HG02981 (cell line): ENCODE measurements at regions not wholly inside any gene's neighbourhood (a gene's known extent, or its start where the extent isn't known, plus 50 kb on each side); places are given as distances from the start of the nearest gene placed in this dataset.

Experiments used
- ATAC-seq: cut with Tn5 transposase; IDR thresholded peaks from one replicate; pipeline ENCODE4 v1.9.1; 2021; ENCODE audit warnings: mild to moderate bottlenecking, moderate library complexity; ENCODE audit not compliant: unreplicated experiment

DNA sequence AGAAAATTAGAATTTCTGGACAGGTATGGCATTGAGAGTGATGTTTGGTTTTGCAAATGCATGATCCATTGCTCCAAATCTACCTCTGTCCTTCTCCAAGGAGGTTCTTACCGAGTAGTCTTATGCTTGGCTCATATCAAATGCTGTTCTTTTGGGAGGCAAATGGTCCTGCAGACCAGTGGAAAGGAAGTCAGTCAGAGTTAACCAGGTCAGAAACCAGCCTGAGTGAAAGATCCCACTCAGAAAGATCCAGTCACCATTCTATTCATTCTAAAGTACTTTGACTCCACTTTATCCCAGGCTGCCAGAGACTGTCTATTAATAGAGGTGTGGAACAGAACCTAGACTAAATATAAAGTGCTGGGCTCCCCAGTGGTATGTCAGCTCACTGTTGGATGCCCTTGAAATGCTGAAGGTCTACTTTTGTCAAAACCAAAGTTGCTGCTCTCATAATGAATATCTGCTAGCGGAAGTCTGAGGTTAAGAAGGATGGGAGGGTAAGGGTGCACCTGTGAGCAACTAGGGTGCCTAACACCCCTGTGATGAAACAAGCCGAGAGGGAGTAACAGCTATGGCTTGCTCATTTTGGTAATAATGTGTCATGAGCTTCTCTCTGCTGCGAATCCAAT lies 302.2 kb downstream of the ZNF608 start:
- ATAC-seq: peak; percentile 98

DNA sequence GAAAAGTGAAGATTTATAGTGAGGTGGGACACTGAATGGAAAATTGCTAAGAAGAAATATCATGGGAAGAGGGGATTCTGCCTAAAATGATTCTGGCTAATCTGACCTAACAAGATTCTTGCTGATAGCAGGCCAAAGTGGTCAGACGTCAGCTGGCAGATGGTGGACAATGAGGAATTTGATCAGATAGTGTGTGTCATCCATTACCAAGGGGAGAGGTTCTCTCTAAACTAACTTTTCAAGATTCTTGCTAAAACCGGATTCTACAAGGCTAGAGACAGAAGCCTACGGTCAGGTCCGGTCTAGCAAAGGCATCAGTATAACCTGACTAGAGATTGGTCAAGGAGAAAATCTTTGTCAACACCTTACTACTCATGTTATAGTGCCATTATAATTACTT lies 306.0 kb downstream of the ZNF608 start:
- ATAC-seq: no peak

GRCh38 chr5:124439609-124440008 lies 306.8 kb downstream of the ZNF608 start:
- no peak for ATAC-seq

- no peak for ATAC-seq
Observed at GRCh38 chr5:124438903-124439281, 307.5 kb downstream of the ZNF608 start.

- ATAC-seq: no peak
Observed at GRCh38 chr5:124438026-124438902, 308.2 kb downstream of the ZNF608 start.

- ATAC-seq: no peak
Observed at GRCh38 chr5:124436294-124436693, 310.1 kb downstream of the ZNF608 start.

DNA sequence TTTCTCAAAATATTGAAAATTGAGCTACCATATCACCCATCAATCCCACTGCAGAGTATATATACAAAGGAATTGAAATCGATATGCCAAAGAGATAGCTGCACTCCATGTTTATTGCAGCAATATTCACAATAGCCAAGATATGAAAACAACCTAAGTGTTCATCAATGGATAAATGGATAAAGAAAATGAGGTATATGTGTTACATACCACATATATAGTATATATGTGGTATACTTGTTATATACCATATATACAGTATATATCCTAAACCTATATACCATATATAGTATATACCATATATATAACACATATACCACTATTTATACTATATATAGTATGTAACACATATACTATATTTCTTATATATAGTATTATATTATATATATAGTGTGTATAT lies 313.3 kb downstream of the ZNF608 start:
- ATAC-seq: no peak

GRCh38 chr5:124421584-124421983 lies 324.9 kb downstream of the ZNF608 start:
- ATAC-seq: no peak

DNA sequence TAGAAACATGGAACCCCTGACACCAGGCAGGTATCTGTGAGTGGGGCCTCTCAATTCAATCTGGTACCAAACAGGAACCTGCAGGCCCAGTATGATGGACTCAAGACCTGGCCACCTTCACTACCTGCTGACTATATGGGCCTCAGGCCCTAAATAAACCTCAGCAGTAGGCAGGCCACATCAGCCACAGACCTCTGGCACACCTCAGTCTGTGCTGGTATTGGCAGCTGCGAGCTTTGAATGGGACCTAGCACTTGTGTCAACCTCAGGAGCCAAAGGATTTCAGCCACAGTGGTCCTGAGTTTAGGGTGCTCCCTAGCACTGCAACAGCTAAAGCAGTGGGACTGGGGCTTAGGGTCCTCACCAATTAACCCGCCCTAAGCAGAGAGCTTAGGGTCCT lies 325.5 kb downstream of the ZNF608 start:
- ATAC-seq: no peak

GRCh38 chr5:124419531-124419930 lies 326.9 kb downstream of the ZNF608 start:
- no peak for ATAC-seq

DNA sequence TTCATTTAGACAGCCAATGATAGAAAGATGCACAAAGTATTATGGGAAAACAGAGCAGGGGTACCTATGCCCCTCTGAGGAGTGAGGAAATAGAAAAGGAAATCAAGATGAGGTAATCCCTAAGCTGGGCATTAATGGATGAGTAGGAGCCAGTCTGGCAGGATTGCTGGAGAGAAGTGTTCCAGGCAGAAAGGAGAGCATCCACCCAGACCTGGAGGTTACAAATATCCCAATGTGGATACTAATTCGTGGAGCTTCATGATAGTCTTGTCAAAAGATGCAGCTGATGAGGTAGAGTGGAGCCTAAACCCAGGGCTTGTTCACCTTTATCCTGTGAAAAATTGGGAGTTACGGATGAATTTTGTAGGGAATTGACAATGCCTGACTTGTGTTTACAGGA lies 328.0 kb downstream of the ZNF608 start:
- no peak for ATAC-seq

DNA sequence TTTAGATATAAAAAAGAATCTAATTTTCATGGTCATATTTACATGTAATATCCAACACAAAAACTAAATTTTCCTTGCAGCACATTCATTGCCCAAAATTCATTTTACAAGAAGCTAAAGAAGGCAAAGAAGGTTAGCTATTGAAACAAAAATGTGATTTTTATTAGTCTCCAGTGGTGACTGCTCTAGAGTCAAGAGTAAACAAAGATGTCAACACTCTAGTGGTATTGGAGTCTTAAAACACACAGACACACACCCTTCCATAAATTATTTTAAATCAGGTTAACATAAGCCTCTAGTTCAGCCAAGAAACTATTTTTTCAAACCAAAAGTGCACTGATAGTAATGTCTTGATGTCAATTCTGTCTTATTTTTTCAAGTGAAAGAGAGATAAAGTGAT lies 329.2 kb downstream of the ZNF608 start:
- ATAC-seq: no peak

DNA sequence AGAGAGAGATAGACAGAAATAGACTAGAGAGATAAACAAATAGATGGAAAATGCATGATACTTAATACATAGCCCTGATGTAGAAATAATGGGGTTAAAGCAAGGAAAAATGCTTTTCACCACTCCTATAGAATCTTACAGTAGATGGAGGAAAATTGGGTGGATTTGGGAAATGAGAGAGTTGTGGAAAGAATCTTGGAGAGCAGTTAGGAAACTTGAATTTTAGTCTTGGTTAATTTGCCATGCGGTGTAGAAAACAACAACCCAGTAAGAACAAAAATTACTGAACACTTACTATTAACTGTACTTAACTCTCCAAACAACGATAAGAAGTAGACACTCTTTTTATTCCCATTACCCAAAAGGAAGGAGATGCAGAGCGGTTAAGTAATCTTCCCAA lies 329.8 kb downstream of the ZNF608 start:
- no peak for ATAC-seq

GRCh38 chr5:124414973-124415372 lies 331.5 kb downstream of the ZNF608 start:
- ATAC-seq: no peak

DNA sequence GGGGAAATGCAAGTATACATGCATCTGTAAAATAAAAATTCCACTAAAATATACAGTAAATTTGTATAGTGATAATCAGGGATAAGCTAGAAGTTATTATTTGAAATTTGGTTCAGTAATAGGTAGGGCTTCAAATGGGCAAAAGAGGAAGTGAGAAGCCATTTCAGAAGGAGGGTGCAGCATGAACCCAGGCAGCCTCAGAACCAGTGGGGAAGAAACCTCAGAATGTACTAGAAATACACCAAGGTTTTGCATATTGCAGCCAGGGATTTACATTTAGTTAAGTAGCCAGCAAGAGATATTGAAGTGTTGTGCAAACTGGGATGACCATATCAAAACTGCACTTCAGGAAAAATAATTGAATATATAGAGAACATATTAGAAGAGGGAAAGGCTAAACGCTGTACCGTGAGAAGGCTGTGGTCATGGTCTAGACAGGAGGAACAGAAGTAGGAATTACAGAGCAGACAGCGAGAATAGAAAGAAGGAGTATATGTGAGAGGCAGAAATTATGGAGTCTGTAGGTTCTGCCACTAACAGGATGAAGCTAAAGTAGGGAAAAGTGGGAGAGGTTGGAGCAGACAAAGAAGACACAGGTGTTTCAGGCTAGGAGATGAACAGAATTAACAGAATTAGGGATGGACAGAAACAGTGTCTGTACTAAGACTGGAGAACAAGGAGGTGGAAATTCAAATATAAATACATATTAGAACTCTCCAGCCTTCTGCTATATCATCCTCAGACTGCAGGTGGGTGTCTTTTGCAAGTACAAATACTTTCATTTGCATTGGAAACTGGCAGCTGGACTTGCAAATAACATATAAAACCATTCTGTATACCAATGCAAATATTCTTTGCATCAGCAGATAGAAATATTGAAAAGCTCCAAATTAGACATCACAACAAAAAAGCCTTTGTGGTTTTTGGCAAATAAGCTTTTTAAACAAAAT lies 335.6 kb downstream of the ZNF608 start:
- peak; percentile 87 for ATAC-seq

DNA sequence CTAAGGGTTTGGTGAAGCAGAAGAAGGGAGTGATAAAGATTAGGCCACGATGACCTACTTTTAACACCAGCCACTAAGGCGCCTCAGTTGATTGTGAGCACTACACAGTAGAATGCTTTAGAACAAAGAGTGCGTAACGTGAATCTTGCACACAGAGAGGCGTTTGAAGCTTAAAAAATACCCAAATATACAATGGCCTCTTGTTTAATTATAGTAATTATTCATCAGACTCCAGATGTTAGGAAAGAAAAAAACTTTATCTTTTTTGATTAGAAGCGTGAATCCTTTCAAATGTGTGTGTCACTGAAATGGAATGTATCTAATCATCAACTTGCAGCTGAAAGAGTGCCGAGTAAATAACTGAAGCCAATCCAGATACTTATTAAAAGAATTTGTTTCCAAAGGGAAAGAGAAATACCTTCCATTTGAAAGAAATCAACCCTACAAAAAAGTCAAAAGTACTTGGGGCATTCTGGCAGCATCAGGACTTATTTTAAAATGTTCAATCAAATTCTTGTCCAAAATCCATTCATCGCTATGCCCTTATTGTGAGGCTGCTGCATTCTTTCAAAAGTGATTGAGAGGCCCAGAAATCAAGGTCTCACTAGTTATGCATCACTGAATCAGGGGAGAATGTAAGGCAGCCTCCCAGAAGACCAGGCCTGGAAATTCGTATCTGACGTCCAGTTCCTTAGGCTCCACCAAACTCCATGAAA lies 337.5 kb downstream of the ZNF608 start:
- ATAC-seq: no peak

DNA sequence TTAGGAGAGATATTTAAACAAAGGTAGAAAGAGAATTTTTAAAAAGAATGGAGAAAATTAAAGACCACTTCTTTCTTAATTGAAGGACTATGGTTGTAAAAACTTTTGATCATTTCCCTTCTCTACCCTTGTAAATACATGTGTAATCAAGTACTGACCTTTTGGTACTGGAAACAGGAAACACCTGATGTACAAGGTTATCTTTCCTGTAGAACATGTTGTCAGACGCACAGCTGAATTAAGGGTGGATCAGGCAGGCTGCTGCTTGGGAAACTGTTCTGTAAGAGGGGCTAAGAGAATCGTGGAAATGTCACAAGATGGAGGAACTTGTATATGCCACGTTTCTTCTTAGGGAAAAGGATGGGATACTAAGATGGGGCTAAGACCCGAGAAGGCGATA lies 341.6 kb downstream of the ZNF608 start:
- ATAC-seq: no peak

DNA sequence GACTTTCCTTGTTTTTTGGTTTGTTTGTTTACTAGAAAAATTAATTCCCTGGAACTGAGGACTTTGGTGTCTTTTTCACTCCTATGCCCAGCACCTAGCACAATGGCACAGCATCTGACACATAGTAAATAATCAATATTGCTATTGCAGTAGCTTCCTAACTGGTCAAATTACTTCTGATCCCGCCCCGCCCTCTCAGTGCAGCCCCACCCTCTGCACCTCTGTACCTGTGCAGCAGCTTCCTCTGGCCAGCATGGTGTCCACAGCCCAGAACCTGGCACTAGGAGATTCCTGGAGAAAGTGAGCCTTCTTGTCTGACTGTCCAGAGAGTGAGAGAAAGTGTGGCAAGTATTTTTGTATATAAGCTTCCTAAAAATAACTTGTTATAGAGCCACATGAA lies 343.2 kb downstream of the ZNF608 start:
- no peak for ATAC-seq

- no peak for ATAC-seq
Observed at GRCh38 chr5:124402144-124402581, 344.3 kb downstream of the ZNF608 start.

DNA sequence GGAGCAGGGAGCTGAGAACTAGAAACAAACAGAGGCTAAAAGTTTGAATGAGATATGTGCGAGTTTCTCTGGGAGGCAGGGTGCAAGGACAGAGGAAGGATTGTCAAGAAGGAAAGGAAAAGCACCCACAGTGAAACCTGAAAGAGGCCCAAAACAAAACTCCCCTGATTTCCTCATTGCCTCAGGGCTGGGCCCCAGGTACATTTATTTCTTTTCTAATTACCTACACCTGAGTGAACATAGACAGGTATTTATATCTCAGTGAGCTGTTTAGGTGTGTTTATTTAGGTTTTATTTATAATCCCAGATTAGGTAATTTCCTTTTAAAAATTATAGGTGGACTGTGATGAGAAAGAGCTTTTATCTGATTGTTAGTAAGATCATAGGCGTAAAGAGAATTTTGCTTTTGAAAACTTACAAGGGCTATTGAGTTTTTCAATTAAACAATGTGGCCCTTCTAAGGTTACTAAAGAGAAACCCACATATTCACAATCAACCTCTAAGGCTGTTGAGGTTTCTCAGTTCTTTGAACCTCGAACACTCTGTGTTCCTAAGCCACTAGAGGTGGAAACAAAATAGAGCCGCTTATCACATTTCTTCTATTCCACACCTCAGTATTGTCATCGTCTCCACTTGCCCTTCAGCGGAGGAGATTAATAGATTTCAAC lies 344.8 kb downstream of the ZNF608 start:
- no peak for ATAC-seq
